Esophagus squamous epithelium (tissue), 4 donors: ENCODE measurements at regions not wholly inside any gene's neighbourhood (a gene's known extent, or its start where the extent isn't known, plus 50 kb on each side); places are given as distances from the start of the nearest gene placed in this dataset.

Experiments
- CTCF ChIP-seq, 6 experiments: fragments of 450-650 bp in 4 of 6; fragments of 200-600 bp in 2 of 6; sonication (generic) in 2 of 6; IDR thresholded peaks; one replicate each; pipeline ENCODE4 v1.5.1; 2016 to 2019; ENCODE audit warnings: antibody characterized with exemption in 6 of 6, mild to moderate bottlenecking in 4 of 6, moderate library complexity in 4 of 6
- POLR2A ChIP-seq, 4 donors: fragments of 450-650 bp; IDR thresholded peaks; one replicate each; pipeline ENCODE4 v1.6.1; 2017; ENCODE audit warnings: antibody characterized with exemption in 4 of 4, mild to moderate bottlenecking in 4 of 4, moderate library complexity in 3 of 4

- TF ChIP-seq CTCF (IDR thresholded peaks at IDR 0.05): no peak
- no peak for TF ChIP-seq POLR2A (IDR thresholded peaks at IDR 0.05)
Observed at GRCh38 chr1:175848329-175848728, 104.9 kb upstream of the TNR start.
